ENCODE measurements at regions not wholly inside any gene's neighbourhood (a gene's known extent, or its start where the extent isn't known, plus 50 kb on each side); places are given as distances from the start of the nearest gene placed in this dataset.

- TF ChIP-seq CTCF (IDR thresholded peaks at IDR 0.05; ENCODE audit: low read depth, low read length, missing control alignments) = no peak
- DNase-seq = peak; percentile 58
- H3K27ac ChIP-seq = no peak overlapping the region
- H3K4me3 ChIP-seq (ENCODE audit: low read depth, low read length) = no peak overlapping the region
- no peaks in the 10 kb centered on the region for H3K27me3 ChIP-seq (replicated peaks)
- in situ Hi-C loops (cut with HindIII; ENCODE audit: low pct_ligation_motif_present, low sequenced_read_pairs) = no loop called here
- no peaks in the 10 kb centered on the region for H3K36me3 ChIP-seq (replicated peaks)
These were observed 440.9 kb upstream of the EDIL3 start for GRCh38 chr5:84825606-84826005.

- TF ChIP-seq CTCF (IDR thresholded peaks at IDR 0.05; ENCODE audit: low read depth, low read length, missing control alignments) = no peak
- in situ Hi-C loops (cut with HindIII; ENCODE audit: low pct_ligation_motif_present, low sequenced_read_pairs) = no loop called here
- H3K36me3 ChIP-seq (replicated peaks) = no peaks in the 10 kb centered on the region
- DNase-seq = no peak
- H3K27me3 ChIP-seq (replicated peaks) = no peaks in the 10 kb centered on the region
- no peak overlapping the region for H3K4me3 ChIP-seq (ENCODE audit: low read depth, low read length)
- H3K27ac ChIP-seq = no peak overlapping the region
These were observed 437.2 kb upstream of the EDIL3 start for GRCh38 chr5:84821924-84822323.

- in situ Hi-C loops (cut with HindIII; ENCODE audit: low pct_ligation_motif_present, low sequenced_read_pairs) = no loop called here
- no peak for TF ChIP-seq CTCF (IDR thresholded peaks at IDR 0.05; ENCODE audit: low read depth, low read length, missing control alignments)
- no peak for DNase-seq
These were observed 433.3 kb upstream of the EDIL3 start for GRCh38 chr5:84817953-84818352.

GRCh38 chr5:84816746-84817547, 432.3 kb upstream of the EDIL3 start:
- TF ChIP-seq CTCF (IDR thresholded peaks at IDR 0.05; ENCODE audit: low read depth, low read length, missing control alignments) = no peak
- in situ Hi-C loops (cut with HindIII; ENCODE audit: low pct_ligation_motif_present, low sequenced_read_pairs) = no loop called here
- Histone ChIP-seq H3K36me3 (replicated peaks) (no peaks in the 10 kb centered on the region), H3K27me3 (replicated peaks) (no peaks in the 10 kb centered on the region), H3K27ac (no peak overlapping the region), H3K4me3 (ENCODE audit: low read depth, low read length) (no peak overlapping the region)
- DNase-seq = no peak

More at GRCh38 chr5:84817953-84818352, 433.3 kb upstream of the EDIL3 start:
- no peaks in the 10 kb centered on the region for H3K27me3 ChIP-seq (replicated peaks)
- no peaks in the 10 kb centered on the region for H3K36me3 ChIP-seq (replicated peaks)
- H3K27ac ChIP-seq = no peak overlapping the region
- H3K4me3 ChIP-seq (ENCODE audit: low read depth, low read length) = no peak overlapping the region

GRCh38 chr5:84816160-84816559, 431.5 kb upstream of the EDIL3 start:
- Histone ChIP-seq H3K27ac (no peak overlapping the region), H3K27me3 (replicated peaks) (no peaks in the 10 kb centered on the region), H3K36me3 (replicated peaks) (no peaks in the 10 kb centered on the region), H3K4me3 (ENCODE audit: low read depth, low read length) (no peak overlapping the region)
- no peak for DNase-seq
- no peak for TF ChIP-seq CTCF (IDR thresholded peaks at IDR 0.05; ENCODE audit: low read depth, low read length, missing control alignments)
- in situ Hi-C loops (cut with HindIII; ENCODE audit: low pct_ligation_motif_present, low sequenced_read_pairs) = no loop called here

- no peak for TF ChIP-seq CTCF (IDR thresholded peaks at IDR 0.05; ENCODE audit: low read depth, low read length, missing control alignments)
- DNase-seq = no peak
- Histone ChIP-seq H3K4me3 (ENCODE audit: low read depth, low read length) (no peak overlapping the region), H3K27ac (no peak overlapping the region), H3K27me3 (replicated peaks) (no peaks in the 10 kb centered on the region), H3K36me3 (replicated peaks) (no peaks in the 10 kb centered on the region)
- in situ Hi-C loops (cut with HindIII; ENCODE audit: low pct_ligation_motif_present, low sequenced_read_pairs) = no loop called here
These were observed 420.8 kb upstream of the EDIL3 start for GRCh38 chr5:84805473-84805872.

Measured in brain microvascular endothelial cell (primary cell).